ENCODE measurements at regions not wholly inside any gene's neighbourhood (a gene's known extent, or its start where the extent isn't known, plus 50 kb on each side); places are given as distances from the start of the nearest gene placed in this dataset.
A peak's percentile ranks its signal among the peaks of the same experiment; 100 is the strongest.

- FAIRE-seq (no peak), DNase-seq (ENCODE audit: insufficient read length) (no peak)
- TF ChIP-seq POLR2AphosphoS5 (IDR thresholded peaks at IDR 0.05; ENCODE audit: low read depth, low read length), result no peak
- no peak for TF ChIP-seq POLR2A (IDR thresholded peaks at IDR 0.05; ENCODE audit: low read depth, low read length)
- no peak for TF ChIP-seq TAF1 (IDR thresholded peaks at IDR 0.05; ENCODE audit: borderline replicate concordance, low read depth, low read length)
These were observed 2211.9 kb upstream of the TENM3 start for GRCh38 chr4:180031330-180031729.

DNA sequence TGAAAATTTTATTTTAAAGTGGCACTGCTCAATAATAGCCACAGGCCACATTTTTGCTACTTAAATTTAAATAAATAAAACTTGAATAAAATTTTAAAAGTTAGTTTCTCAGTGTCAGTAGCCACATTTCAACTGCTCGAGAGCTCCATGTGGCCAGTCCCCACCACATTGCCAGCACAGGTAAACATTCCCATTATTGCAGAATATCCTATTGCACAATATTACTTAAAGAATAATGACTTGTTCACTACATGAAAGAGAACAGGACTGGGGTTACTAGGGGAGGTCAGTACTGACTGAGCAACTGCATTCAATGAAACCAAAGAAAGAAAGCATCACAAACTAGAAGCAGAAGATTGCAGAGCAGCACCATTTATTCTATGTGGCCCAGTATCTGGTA, 2201.6 kb upstream of the TENM3 start:
- TF ChIP-seq POLR2AphosphoS5 (IDR thresholded peaks at IDR 0.05; ENCODE audit: low read depth, low read length), result no peak
- no peak for TF ChIP-seq TAF1 (IDR thresholded peaks at IDR 0.05; ENCODE audit: borderline replicate concordance, low read depth, low read length)
- TF ChIP-seq POLR2A (IDR thresholded peaks at IDR 0.05; ENCODE audit: low read depth, low read length), result no peak
- no peak for DNase-seq (ENCODE audit: insufficient read length)
- FAIRE-seq, result no peak

- FAIRE-seq (no peak), DNase-seq (ENCODE audit: insufficient read length) (no peak)
- TF ChIP-seq POLR2A (IDR thresholded peaks at IDR 0.05; ENCODE audit: low read depth, low read length) (no peak), POLR2AphosphoS5 (IDR thresholded peaks at IDR 0.05; ENCODE audit: low read depth, low read length) (no peak), TAF1 (IDR thresholded peaks at IDR 0.05; ENCODE audit: borderline replicate concordance, low read depth, low read length) (no peak)
These were observed 2190.6 kb upstream of the TENM3 start for GRCh38 chr4:180052629-180053028.

GRCh38 chr4:180054291-180054690, 2188.9 kb upstream of the TENM3 start:
- TF ChIP-seq TAF1 (IDR thresholded peaks at IDR 0.05; ENCODE audit: borderline replicate concordance, low read depth, low read length) (no peak), POLR2A (IDR thresholded peaks at IDR 0.05; ENCODE audit: low read depth, low read length) (no peak), POLR2AphosphoS5 (IDR thresholded peaks at IDR 0.05; ENCODE audit: low read depth, low read length) (no peak)
- no peak for DNase-seq (ENCODE audit: insufficient read length)
- no peak for FAIRE-seq

GRCh38 chr4:180057299-180057721, 2185.9 kb upstream of the TENM3 start:
- no peak for DNase-seq (ENCODE audit: insufficient read length)
- TF ChIP-seq POLR2AphosphoS5 (IDR thresholded peaks at IDR 0.05; ENCODE audit: low read depth, low read length) (no peak), TAF1 (IDR thresholded peaks at IDR 0.05; ENCODE audit: borderline replicate concordance, low read depth, low read length) (no peak), POLR2A (IDR thresholded peaks at IDR 0.05; ENCODE audit: low read depth, low read length) (no peak)
- no peak for FAIRE-seq

- DNase-seq (ENCODE audit: insufficient read length) (peak; percentile 23), FAIRE-seq (no peak)
- no peak for TF ChIP-seq POLR2A (IDR thresholded peaks at IDR 0.05; ENCODE audit: low read depth, low read length)
- TF ChIP-seq TAF1 (IDR thresholded peaks at IDR 0.05; ENCODE audit: borderline replicate concordance, low read depth, low read length), result no peak
- TF ChIP-seq POLR2AphosphoS5 (IDR thresholded peaks at IDR 0.05; ENCODE audit: low read depth, low read length), result no peak
These were observed 2185.1 kb upstream of the TENM3 start for GRCh38 chr4:180057891-180058671.

- TF ChIP-seq POLR2AphosphoS5 (IDR thresholded peaks at IDR 0.05; ENCODE audit: low read depth, low read length) (no peak), TAF1 (IDR thresholded peaks at IDR 0.05; ENCODE audit: borderline replicate concordance, low read depth, low read length) (no peak), POLR2A (IDR thresholded peaks at IDR 0.05; ENCODE audit: low read depth, low read length) (no peak)
- DNase-seq (ENCODE audit: insufficient read length) (peak; percentile 6), FAIRE-seq (no peak)
These were observed 2184.4 kb upstream of the TENM3 start for GRCh38 chr4:180058691-180059215.

DNA sequence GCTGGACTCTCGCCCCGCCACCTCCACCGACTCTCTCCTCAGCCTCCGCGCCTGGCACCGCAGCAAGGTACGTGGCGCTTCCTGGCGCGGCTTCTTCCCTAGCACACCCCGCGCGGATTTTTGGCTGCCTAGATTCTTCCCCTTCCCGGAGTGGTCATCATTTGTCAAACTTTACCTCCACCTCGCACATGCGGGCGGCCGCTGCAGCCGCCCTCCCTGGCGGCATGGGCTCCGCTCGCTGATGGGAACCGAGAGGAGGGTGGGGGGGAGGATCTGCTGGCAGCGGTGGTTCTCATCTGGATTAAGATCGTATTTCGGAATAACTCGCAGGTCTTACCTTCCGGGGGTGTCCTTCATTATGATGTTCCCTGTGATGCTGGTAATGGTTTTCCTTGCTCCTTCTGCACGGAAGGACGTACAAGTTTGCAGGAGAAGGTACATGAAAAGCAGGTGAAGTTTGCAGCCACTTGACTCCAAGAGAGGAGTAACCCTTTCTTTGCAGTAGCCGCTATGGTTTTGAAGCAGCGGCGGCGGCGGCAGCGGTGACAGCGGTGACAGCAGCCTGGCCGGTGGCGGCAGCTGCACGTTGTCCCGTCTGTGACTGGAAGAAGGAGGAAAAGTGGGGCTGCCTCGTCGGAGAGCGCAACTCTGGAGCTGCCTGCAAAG, 2183.9 kb upstream of the TENM3 start:
- no peak for FAIRE-seq
- DNase-seq (ENCODE audit: insufficient read length), result peak; percentile 9
- TF ChIP-seq POLR2A (IDR thresholded peaks at IDR 0.05; ENCODE audit: low read depth, low read length) (no peak), TAF1 (IDR thresholded peaks at IDR 0.05; ENCODE audit: borderline replicate concordance, low read depth, low read length) (no peak), POLR2AphosphoS5 (IDR thresholded peaks at IDR 0.05; ENCODE audit: low read depth, low read length) (no peak)

GRCh38 chr4:180060159-180060889, 2182.9 kb upstream of the TENM3 start:
- FAIRE-seq (no peak), DNase-seq (ENCODE audit: insufficient read length) (no peak)
- TF ChIP-seq POLR2AphosphoS5 (IDR thresholded peaks at IDR 0.05; ENCODE audit: low read depth, low read length) (no peak), TAF1 (IDR thresholded peaks at IDR 0.05; ENCODE audit: borderline replicate concordance, low read depth, low read length) (no peak), POLR2A (IDR thresholded peaks at IDR 0.05; ENCODE audit: low read depth, low read length) (no peak)

DNA sequence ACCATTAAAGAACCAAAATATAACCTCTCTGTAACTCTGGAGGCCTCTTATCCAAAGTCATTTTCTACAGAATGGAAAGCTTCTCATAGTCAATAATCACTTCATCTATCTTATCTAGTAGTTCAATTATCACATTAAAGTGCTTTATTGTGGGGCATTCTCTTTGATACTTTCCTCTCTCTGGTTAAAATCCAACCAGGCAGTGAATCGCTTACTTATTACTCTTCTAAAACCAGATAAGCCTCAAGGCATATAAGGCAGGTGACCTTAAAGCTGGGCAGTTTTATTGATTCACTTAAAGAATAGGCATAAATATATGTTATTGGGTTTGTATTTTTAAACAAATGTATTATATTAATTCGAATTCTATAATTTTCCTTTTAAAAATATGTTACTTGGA, 2162.1 kb upstream of the TENM3 start:
- no peak for FAIRE-seq
- DNase-seq (ENCODE audit: insufficient read length), result no peak
- TF ChIP-seq POLR2A (IDR thresholded peaks at IDR 0.05; ENCODE audit: low read depth, low read length), result no peak
- TF ChIP-seq TAF1 (IDR thresholded peaks at IDR 0.05; ENCODE audit: borderline replicate concordance, low read depth, low read length), result no peak
- no peak for TF ChIP-seq POLR2AphosphoS5 (IDR thresholded peaks at IDR 0.05; ENCODE audit: low read depth, low read length)

DNA sequence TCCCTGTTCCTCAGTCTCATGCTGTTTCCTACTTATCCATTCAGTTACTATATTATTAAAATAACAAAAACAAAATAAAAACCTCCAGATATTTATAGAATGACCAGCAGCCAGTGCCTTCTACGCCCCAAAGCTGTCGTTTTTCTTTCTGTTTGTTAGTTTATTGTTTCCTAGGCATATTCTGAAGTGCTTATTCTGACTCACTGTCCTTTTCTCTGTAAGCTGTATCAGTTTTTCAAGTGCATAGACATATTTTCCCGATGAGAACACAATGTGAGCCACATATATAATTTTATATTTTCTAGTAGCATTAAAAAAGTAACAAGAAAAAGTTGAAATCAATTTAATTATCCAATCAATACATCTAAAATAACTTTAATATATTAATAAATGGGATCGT, 2158.6 kb upstream of the TENM3 start:
- TF ChIP-seq POLR2A (IDR thresholded peaks at IDR 0.05; ENCODE audit: low read depth, low read length) (no peak), POLR2AphosphoS5 (IDR thresholded peaks at IDR 0.05; ENCODE audit: low read depth, low read length) (no peak), TAF1 (IDR thresholded peaks at IDR 0.05; ENCODE audit: borderline replicate concordance, low read depth, low read length) (no peak)
- no peak for FAIRE-seq
- no peak for DNase-seq (ENCODE audit: insufficient read length)
